ENCODE measurements at regions not wholly inside any gene's neighbourhood (a gene's known extent, or its start where the extent isn't known, plus 50 kb on each side); places are given as distances from the start of the nearest gene placed in this dataset.

- no peaks in the 10 kb centered on the region for H3K36me3 ChIP-seq (ENCODE audit: control insufficient read depth in 1 of 2, insufficient read depth in 2 of 2, low read length in 2 of 2)
- H3K27me3 ChIP-seq (ENCODE audit: low read depth, low read length): no peaks in the 10 kb centered on the region
- H3K27ac ChIP-seq (ENCODE audit: low read length): no peak overlapping the region
- no peaks in the 10 kb centered on the region for H3K9me3 ChIP-seq (ENCODE audit: control insufficient read depth in 1 of 2, low read length in 2 of 2)
- H3K4me3 ChIP-seq (ENCODE audit: low read depth in 1 of 2, low read length in 2 of 2): no peak overlapping the region
- no peaks in the 10 kb centered on the region for H3K4me1 ChIP-seq (ENCODE audit: control insufficient read depth in 1 of 2, insufficient read depth in 2 of 2, low read length in 2 of 2)
These were observed 966.8 kb downstream of the NSUN3 start for GRCh38 chr3:95029644-95030043.

GRCh38 chr3:95036526-95037021 lies 973.7 kb downstream of the NSUN3 start:
- no peak overlapping the region for H3K4me3 ChIP-seq (ENCODE audit: low read depth in 1 of 2, low read length in 2 of 2)
- H3K27me3 ChIP-seq (ENCODE audit: low read depth, low read length): no peaks in the 10 kb centered on the region
- H3K9me3 ChIP-seq (ENCODE audit: control insufficient read depth in 1 of 2, low read length in 2 of 2): no peaks in the 10 kb centered on the region
- no peak overlapping the region for H3K27ac ChIP-seq (ENCODE audit: low read length)
- no peaks in the 10 kb centered on the region for H3K36me3 ChIP-seq (ENCODE audit: control insufficient read depth in 1 of 2, insufficient read depth in 2 of 2, low read length in 2 of 2)
- no peaks in the 10 kb centered on the region for H3K4me1 ChIP-seq (ENCODE audit: control insufficient read depth in 1 of 2, insufficient read depth in 2 of 2, low read length in 2 of 2)

- no peaks in the 10 kb centered on the region for H3K9me3 ChIP-seq (ENCODE audit: control insufficient read depth in 1 of 2, low read length in 2 of 2)
- H3K4me3 ChIP-seq (ENCODE audit: low read depth in 1 of 2, low read length in 2 of 2): no peak overlapping the region
- no peaks in the 10 kb centered on the region for H3K27me3 ChIP-seq (ENCODE audit: low read depth, low read length)
- H3K36me3 ChIP-seq (ENCODE audit: control insufficient read depth in 1 of 2, insufficient read depth in 2 of 2, low read length in 2 of 2): no peaks in the 10 kb centered on the region
- no peak overlapping the region for H3K27ac ChIP-seq (ENCODE audit: low read length)
- H3K4me1 ChIP-seq (ENCODE audit: control insufficient read depth in 1 of 2, insufficient read depth in 2 of 2, low read length in 2 of 2): no peaks in the 10 kb centered on the region
These were observed 974.2 kb downstream of the NSUN3 start for GRCh38 chr3:95037097-95037496.

GRCh38 chr3:95037927-95038326 lies 975.1 kb downstream of the NSUN3 start:
- H3K36me3 ChIP-seq (ENCODE audit: control insufficient read depth in 1 of 2, insufficient read depth in 2 of 2, low read length in 2 of 2): no peaks in the 10 kb centered on the region

GRCh38 chr3:95044101-95044500 lies 981.2 kb downstream of the NSUN3 start:
- Histone ChIP-seq H3K4me3 (ENCODE audit: low read depth in 1 of 2, low read length in 2 of 2) (no peak overlapping the region), H3K4me1 (ENCODE audit: control insufficient read depth in 1 of 2, insufficient read depth in 2 of 2, low read length in 2 of 2) (no peaks in the 10 kb centered on the region), H3K36me3 (ENCODE audit: control insufficient read depth in 1 of 2, insufficient read depth in 2 of 2, low read length in 2 of 2) (no peaks in the 10 kb centered on the region), H3K9me3 (ENCODE audit: control insufficient read depth in 1 of 2, low read length in 2 of 2) (no peaks in the 10 kb centered on the region), H3K27ac (ENCODE audit: low read length) (no peak overlapping the region), H3K27me3 (ENCODE audit: low read depth, low read length) (no peaks in the 10 kb centered on the region)

More at GRCh38 chr3:95037927-95038326, 975.1 kb downstream of the NSUN3 start:
- no peak overlapping the region for H3K27ac ChIP-seq (ENCODE audit: low read length)
- no peaks in the 10 kb centered on the region for H3K27me3 ChIP-seq (ENCODE audit: low read depth, low read length)
- no peak overlapping the region for H3K4me3 ChIP-seq (ENCODE audit: low read depth in 1 of 2, low read length in 2 of 2)
- H3K4me1 ChIP-seq (ENCODE audit: control insufficient read depth in 1 of 2, insufficient read depth in 2 of 2, low read length in 2 of 2): no peaks in the 10 kb centered on the region
- H3K9me3 ChIP-seq (ENCODE audit: control insufficient read depth in 1 of 2, low read length in 2 of 2): no peaks in the 10 kb centered on the region

- H3K36me3 ChIP-seq (ENCODE audit: control insufficient read depth in 1 of 2, insufficient read depth in 2 of 2, low read length in 2 of 2): no peaks in the 10 kb centered on the region
- H3K4me3 ChIP-seq (ENCODE audit: low read depth in 1 of 2, low read length in 2 of 2): no peak overlapping the region
- H3K27ac ChIP-seq (ENCODE audit: low read length): no peak overlapping the region
- H3K4me1 ChIP-seq (ENCODE audit: control insufficient read depth in 1 of 2, insufficient read depth in 2 of 2, low read length in 2 of 2): no peaks in the 10 kb centered on the region
- H3K9me3 ChIP-seq (ENCODE audit: control insufficient read depth in 1 of 2, low read length in 2 of 2): no peaks in the 10 kb centered on the region
- no peaks in the 10 kb centered on the region for H3K27me3 ChIP-seq (ENCODE audit: low read depth, low read length)
These were observed 985.7 kb downstream of the NSUN3 start for GRCh38 chr3:95048564-95048963.

GRCh38 chr3:95049841-95050240 lies 987.0 kb downstream of the NSUN3 start:
- no peaks in the 10 kb centered on the region for H3K9me3 ChIP-seq (ENCODE audit: control insufficient read depth in 1 of 2, low read length in 2 of 2)
- H3K4me3 ChIP-seq (ENCODE audit: low read depth in 1 of 2, low read length in 2 of 2): no peak overlapping the region
- H3K4me1 ChIP-seq (ENCODE audit: control insufficient read depth in 1 of 2, insufficient read depth in 2 of 2, low read length in 2 of 2): no peaks in the 10 kb centered on the region
- no peaks in the 10 kb centered on the region for H3K27me3 ChIP-seq (ENCODE audit: low read depth, low read length)
- H3K27ac ChIP-seq (ENCODE audit: low read length): no peak overlapping the region
- no peaks in the 10 kb centered on the region for H3K36me3 ChIP-seq (ENCODE audit: control insufficient read depth in 1 of 2, insufficient read depth in 2 of 2, low read length in 2 of 2)

GRCh38 chr3:95055288-95055687 lies 992.4 kb downstream of the NSUN3 start:
- Histone ChIP-seq H3K36me3 (ENCODE audit: control insufficient read depth in 1 of 2, insufficient read depth in 2 of 2, low read length in 2 of 2) (no peaks in the 10 kb centered on the region), H3K4me3 (ENCODE audit: low read depth in 1 of 2, low read length in 2 of 2) (no peak overlapping the region), H3K27me3 (ENCODE audit: low read depth, low read length) (no peaks in the 10 kb centered on the region), H3K9me3 (ENCODE audit: control insufficient read depth in 1 of 2, low read length in 2 of 2) (no peaks in the 10 kb centered on the region), H3K27ac (ENCODE audit: low read length) (no peak overlapping the region), H3K4me1 (ENCODE audit: control insufficient read depth in 1 of 2, insufficient read depth in 2 of 2, low read length in 2 of 2) (no peaks in the 10 kb centered on the region)

- no peaks in the 10 kb centered on the region for H3K9me3 ChIP-seq (ENCODE audit: control insufficient read depth in 1 of 2, low read length in 2 of 2)
- no peaks in the 10 kb centered on the region for H3K27me3 ChIP-seq (ENCODE audit: low read depth, low read length)
- H3K4me3 ChIP-seq (ENCODE audit: low read depth in 1 of 2, low read length in 2 of 2): no peak overlapping the region
- H3K27ac ChIP-seq (ENCODE audit: low read length): no peak overlapping the region
- no peaks in the 10 kb centered on the region for H3K36me3 ChIP-seq (ENCODE audit: control insufficient read depth in 1 of 2, insufficient read depth in 2 of 2, low read length in 2 of 2)
- H3K4me1 ChIP-seq (ENCODE audit: control insufficient read depth in 1 of 2, insufficient read depth in 2 of 2, low read length in 2 of 2): no peaks in the 10 kb centered on the region
These were observed 1019.3 kb downstream of the NSUN3 start for GRCh38 chr3:95082191-95082590.

GRCh38 chr3:95084738-95085137 lies 1021.9 kb downstream of the NSUN3 start:
- Histone ChIP-seq H3K4me1 (ENCODE audit: control insufficient read depth in 1 of 2, insufficient read depth in 2 of 2, low read length in 2 of 2) (no peaks in the 10 kb centered on the region), H3K9me3 (ENCODE audit: control insufficient read depth in 1 of 2, low read length in 2 of 2) (no peaks in the 10 kb centered on the region), H3K27me3 (ENCODE audit: low read depth, low read length) (no peaks in the 10 kb centered on the region), H3K27ac (ENCODE audit: low read length) (no peak overlapping the region), H3K4me3 (ENCODE audit: low read depth in 1 of 2, low read length in 2 of 2) (no peak overlapping the region), H3K36me3 (ENCODE audit: control insufficient read depth in 1 of 2, insufficient read depth in 2 of 2, low read length in 2 of 2) (no peaks in the 10 kb centered on the region)

GRCh38 chr3:95088464-95088863 lies 1025.6 kb downstream of the NSUN3 start:
- H3K27me3 ChIP-seq (ENCODE audit: low read depth, low read length): no peaks in the 10 kb centered on the region
- no peaks in the 10 kb centered on the region for H3K9me3 ChIP-seq (ENCODE audit: control insufficient read depth in 1 of 2, low read length in 2 of 2)
- H3K4me3 ChIP-seq (ENCODE audit: low read depth in 1 of 2, low read length in 2 of 2): no peak overlapping the region
- no peaks in the 10 kb centered on the region for H3K36me3 ChIP-seq (ENCODE audit: control insufficient read depth in 1 of 2, insufficient read depth in 2 of 2, low read length in 2 of 2)
- H3K27ac ChIP-seq (ENCODE audit: low read length): no peak overlapping the region
- no peaks in the 10 kb centered on the region for H3K4me1 ChIP-seq (ENCODE audit: control insufficient read depth in 1 of 2, insufficient read depth in 2 of 2, low read length in 2 of 2)

- H3K36me3 ChIP-seq (ENCODE audit: control insufficient read depth in 1 of 2, insufficient read depth in 2 of 2, low read length in 2 of 2): no peaks in the 10 kb centered on the region
- H3K4me1 ChIP-seq (ENCODE audit: control insufficient read depth in 1 of 2, insufficient read depth in 2 of 2, low read length in 2 of 2): no peaks in the 10 kb centered on the region
- peaks cover 0 to 2% of the 10 kb centered on the region in 2 donors for H3K9me3 ChIP-seq (ENCODE audit: control insufficient read depth in 1 of 2, low read length in 2 of 2)
- H3K27ac ChIP-seq (ENCODE audit: low read length): no peak overlapping the region
- no peak overlapping the region for H3K4me3 ChIP-seq (ENCODE audit: low read depth in 1 of 2, low read length in 2 of 2)
- no peaks in the 10 kb centered on the region for H3K27me3 ChIP-seq (ENCODE audit: low read depth, low read length)
These were observed 1034.6 kb downstream of the NSUN3 start for GRCh38 chr3:95097493-95097892.
